ENCODE measurements at regions not wholly inside any gene's neighbourhood (a gene's known extent, or its start where the extent isn't known, plus 50 kb on each side); places are given as distances from the start of the nearest gene placed in this dataset.

DNA sequence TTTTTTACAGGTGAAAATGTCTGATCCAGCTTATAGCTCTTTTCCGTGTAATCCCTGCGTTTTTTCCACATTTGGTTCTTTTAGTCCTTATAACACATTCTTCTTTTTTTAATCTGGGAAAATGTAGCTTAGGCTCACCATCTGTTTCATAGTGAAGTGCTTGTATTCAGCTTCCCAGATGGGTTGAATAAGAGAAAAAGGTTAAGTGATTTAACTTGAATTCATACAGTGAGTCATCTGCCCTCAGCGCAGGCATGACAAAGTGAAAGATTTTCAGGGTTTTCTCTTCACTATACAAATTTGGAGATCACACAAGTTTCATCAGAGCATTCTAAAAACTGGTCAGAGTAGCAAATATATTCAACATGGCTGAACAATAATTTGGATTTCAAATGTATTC is 224.8 kb downstream of the SPRY2 start:
- H3K4me3 ChIP-seq (ENCODE audit: low read length), result no peak overlapping the region
- no peak for TF ChIP-seq ZNF274 (IDR thresholded peaks at IDR 0.05; ENCODE audit: low read depth, low read length)

DNA sequence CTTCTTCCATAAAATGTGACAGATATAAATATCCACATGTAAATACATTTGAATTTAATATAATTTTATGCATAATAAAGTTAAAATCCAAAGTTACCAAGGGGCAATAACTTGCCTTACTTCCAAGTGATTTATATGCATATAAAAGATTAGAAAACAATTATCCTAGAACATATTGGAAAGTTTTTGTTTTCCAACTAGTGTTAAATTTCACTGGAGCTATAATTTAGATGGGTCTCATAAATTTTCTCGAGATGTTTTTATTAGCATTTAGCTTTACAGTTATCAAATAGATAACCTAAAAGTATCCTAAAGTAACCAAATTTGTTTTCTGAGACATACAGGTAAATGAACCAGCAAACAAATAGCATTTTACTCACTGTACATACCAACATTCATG is 225.3 kb downstream of the SPRY2 start:
- no peak for TF ChIP-seq ZNF274 (IDR thresholded peaks at IDR 0.05; ENCODE audit: low read depth, low read length)
- no peak overlapping the region for H3K4me3 ChIP-seq (ENCODE audit: low read length)

DNA sequence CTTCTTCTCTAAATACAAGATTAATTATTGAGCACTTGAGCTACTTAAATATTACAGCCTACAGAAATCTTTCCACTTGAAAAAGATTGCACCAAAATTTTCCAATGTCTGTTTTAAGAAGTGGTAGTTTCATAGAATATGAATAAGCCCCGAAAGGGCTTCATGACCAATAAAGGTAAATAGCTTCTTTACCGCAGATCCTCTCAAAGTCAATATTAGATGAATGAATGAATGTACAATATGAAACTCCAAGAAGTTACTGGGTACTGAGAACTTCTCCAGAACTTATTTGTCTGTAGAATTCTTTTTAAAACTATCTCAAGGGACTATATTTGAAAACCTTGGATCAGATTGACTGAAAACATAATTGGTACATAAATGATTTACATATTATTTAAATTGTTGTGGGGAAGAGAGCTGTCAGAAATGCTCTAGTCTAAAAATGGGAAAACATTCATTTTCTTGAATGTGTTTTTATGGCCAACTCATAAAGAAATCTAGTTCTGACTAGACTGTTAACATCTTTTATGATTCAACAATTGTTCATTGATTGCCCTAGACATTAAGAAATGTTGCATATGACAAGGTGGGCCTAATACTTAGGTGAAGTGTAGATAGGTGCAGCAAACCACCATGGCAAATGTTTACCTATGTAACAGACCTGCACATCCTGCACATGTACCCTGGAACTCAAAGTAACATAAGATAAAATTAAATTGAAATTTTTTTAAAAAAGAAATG is 227.0 kb downstream of the SPRY2 start:
- H3K4me3 ChIP-seq (ENCODE audit: low read length), result no peak overlapping the region
- no peak for TF ChIP-seq ZNF274 (IDR thresholded peaks at IDR 0.05; ENCODE audit: low read depth, low read length)

DNA sequence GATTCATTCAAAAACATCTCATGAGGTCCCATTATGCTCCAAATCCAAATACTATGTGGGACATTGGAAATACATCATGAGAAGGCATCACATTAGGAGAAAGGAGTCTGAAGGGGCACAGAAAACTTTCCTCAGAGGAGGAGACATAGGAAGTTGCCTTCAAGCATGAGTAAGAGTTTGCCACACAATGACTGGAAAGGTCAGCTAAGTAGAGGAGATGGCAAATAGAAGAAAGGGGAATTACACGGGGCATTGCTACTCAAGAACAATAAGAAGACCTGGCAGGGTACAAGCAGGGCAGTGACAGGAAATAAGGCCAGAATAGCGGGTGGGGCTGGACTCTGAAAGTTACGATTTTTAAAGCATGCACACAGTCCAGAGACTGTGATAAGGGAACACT is 231.6 kb downstream of the SPRY2 start:
- H3K4me3 ChIP-seq (ENCODE audit: low read length), result no peak overlapping the region
- no peak for TF ChIP-seq ZNF274 (IDR thresholded peaks at IDR 0.05; ENCODE audit: low read depth, low read length)

DNA sequence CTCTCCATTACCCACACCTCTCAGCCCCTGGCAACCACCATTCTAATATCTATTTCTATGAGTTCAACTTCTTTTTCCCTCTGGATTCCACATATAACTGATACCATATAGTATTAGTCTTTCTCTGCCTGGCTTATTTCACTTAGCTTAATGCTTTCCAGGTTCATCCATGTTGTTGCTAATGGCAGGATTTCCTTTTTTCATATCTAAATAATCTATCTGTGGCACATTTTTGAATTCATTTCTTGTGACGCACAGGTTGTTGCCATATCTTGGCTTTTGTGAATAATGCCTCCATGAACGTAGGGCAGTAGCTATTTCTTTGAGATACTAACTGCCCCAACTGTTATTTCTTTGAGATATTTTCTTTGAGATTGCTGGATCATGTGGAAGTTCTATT is 235.6 kb downstream of the SPRY2 start:
- TF ChIP-seq ZNF274 (IDR thresholded peaks at IDR 0.05; ENCODE audit: low read depth, low read length), result no peak
- H3K4me3 ChIP-seq (ENCODE audit: low read length), result no peak overlapping the region

DNA sequence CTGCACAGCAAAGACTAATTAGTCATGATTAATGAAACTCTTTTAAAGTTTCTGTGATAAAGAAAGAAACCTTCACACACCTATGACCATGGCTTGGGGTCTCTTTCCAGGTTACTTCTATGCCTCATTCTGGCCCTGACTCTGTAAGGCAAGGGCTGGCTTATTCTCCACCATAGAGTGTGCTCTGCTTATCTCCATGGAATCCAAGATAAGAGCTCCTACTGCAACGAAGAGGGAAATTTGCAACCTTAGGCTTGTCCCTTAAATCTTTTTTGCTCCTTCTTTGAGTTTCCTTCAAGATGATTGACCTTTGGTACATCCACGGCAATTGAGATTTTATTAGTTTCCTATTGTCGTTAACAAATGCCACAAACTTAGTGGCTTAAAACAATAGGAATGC is 239.9 kb downstream of the SPRY2 start:
- no peak for TF ChIP-seq ZNF274 (IDR thresholded peaks at IDR 0.05; ENCODE audit: low read depth, low read length)
- H3K4me3 ChIP-seq (ENCODE audit: low read length), result no peak overlapping the region

DNA sequence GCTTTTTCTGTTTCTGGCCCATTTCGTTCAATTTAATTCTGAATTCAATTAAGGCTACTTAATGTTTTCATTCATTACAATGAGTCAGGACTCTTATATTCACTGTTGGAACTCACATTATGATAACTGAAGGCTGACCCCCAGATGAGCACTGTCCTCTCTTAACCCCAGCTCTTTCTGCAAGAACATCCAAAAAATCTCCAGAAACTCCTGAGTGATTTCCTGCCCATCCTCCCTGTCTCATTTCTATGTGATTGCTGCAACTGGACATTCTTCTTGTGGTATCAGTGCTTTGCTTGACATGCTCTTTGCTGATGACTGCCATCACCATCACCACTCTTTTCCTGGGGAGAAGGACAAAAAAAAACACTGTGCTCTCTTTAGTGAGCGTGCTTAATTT is 240.3 kb downstream of the SPRY2 start:
- TF ChIP-seq ZNF274 (IDR thresholded peaks at IDR 0.05; ENCODE audit: low read depth, low read length), result no peak
- H3K4me3 ChIP-seq (ENCODE audit: low read length), result no peak overlapping the region

DNA sequence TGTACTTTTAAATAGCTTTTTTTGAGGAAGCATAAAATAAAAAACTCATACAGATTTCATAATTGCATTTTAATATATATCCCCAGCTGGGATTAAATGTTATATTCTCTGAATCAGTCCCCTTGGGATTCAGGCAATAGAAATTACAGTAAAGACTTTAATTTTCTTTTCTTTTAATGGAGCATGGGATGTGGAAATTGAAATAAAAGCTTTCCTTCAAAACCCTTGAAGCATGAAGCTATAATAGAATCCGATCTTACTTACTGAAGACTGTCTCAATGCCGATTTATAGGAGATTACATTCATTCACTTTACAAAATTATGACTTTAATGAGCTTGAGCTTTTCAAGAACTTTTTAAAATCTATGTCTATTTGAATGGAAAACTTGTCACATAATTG is 243.4 kb downstream of the SPRY2 start:
- TF ChIP-seq ZNF274 (IDR thresholded peaks at IDR 0.05; ENCODE audit: low read depth, low read length), result no peak
- no peak overlapping the region for H3K4me3 ChIP-seq (ENCODE audit: low read length)

DNA sequence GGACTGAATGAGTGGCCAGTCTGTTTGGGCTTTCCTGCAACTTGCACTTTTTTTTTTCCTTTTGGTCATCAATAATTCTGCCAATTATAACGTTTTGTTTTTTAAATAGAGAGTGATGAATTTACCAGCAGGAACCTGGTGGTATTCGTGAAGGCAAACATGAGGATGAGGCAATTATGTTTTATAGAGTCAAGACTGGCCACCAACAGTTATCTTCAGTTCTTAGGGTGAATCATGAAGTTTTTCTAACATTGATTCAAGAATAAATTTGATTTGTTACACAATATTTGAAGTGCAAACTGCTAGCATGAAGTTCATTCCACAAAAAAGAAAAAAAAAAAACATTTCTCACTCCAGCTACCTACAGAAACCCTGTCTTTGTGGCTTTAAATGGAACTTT is 244.5 kb downstream of the SPRY2 start:
- no peak for TF ChIP-seq ZNF274 (IDR thresholded peaks at IDR 0.05; ENCODE audit: low read depth, low read length)
- H3K4me3 ChIP-seq (ENCODE audit: low read length), result no peak overlapping the region

DNA sequence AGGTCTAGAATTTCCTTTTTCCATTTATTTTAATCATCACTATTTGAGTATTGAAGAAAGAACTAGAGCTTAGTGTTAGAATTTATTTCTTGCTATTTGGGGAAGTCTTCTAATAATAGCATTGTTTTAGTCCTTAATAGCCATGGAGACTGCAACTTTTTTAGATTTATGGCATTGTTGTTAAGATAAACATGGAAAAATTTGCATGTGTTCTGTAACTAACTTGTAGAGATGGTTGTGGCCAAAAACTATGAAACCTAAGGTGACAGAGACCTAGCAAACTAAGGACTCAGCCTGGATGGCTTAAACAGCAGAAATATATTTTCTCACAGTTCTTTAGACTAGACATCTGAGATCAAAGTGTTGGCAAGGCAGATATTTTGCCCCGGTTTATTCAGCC is 246.4 kb downstream of the SPRY2 start:
- no peak for TF ChIP-seq ZNF274 (IDR thresholded peaks at IDR 0.05; ENCODE audit: low read depth, low read length)
- no peak overlapping the region for H3K4me3 ChIP-seq (ENCODE audit: low read length)

DNA sequence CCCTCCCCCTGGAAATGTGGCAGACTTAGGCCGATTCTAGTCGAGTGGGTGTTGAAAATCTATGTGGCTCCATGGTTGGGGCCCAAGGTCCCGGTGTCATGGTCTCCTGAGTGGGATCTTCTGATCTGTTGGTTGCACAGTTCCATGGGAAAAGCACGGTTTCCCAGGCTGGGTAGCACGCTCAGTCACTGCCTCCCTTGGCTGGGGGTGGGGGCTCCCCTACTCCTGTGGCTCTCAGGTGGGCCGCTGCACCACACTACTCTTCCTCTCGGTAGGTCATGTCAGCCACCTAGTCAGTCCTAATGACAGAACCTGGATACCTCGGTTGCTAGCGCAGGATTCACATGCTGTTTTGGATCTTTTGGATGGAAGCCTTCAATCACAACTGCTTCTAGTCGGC is 247.0 kb downstream of the SPRY2 start:
- H3K4me3 ChIP-seq (ENCODE audit: low read length), result no peak overlapping the region
- TF ChIP-seq ZNF274 (IDR thresholded peaks at IDR 0.05; ENCODE audit: low read depth, low read length), result no peak

DNA sequence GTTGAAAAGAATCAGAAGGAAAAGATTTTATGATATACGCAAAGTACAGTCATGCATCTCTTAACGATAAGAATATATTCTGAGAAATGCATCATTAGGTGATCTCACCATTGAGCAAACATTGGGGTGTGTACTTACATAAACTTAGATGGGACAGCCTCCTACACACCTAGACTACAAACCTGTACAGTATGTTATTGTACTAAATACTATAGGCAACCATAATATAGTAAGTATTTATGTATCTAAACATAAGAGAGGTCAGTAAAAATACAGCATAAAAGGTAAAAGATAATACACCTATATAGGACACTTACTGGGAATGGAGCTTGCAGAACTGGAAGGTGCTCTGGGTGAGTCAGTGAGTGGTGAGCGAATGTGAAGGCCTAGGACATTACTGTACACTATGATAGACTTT is 254.6 kb downstream of the SPRY2 start:
- no peak overlapping the region for H3K4me3 ChIP-seq (ENCODE audit: low read length)
- no peak for TF ChIP-seq ZNF274 (IDR thresholded peaks at IDR 0.05; ENCODE audit: low read depth, low read length)

DNA sequence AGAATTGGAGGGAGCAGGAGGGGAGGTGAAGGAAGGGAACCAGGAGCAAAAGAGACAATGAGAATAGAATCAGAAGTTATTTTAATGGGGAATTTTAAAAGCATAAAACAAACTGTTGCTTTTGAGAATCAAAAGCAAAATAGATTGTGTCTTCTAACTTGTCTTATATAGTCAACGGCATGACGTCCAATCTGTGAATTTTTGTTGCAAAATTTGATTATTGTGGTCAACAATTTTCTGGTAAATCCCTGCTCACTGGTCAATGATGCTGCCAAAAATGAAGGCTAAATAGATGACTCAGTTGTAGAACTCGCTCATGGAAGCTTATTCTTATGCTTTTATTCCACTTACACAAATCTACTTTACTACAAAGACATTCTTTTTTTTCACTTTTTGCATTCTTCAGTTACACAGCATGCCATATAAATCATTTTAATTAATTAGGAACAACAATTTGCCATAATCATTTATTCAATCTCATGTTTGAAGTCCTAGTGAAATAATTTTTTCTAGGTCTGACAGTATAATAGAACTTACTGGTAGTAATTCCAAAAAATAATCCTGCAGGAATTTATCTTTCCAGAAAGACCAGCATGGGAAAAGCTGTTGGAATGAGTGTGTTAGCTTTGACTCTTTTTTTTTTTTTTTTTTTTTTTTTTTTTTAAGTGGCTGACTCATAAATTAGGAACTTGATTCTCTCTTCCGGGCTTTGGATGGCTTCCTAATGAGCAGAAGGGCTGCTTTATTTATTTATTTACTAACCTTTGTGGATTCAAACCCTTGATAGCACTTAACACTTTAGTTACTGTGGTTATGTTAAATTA is 256.9 kb downstream of the SPRY2 start:
- TF ChIP-seq ZNF274 (IDR thresholded peaks at IDR 0.05; ENCODE audit: low read depth, low read length), result no peak
- no peak overlapping the region for H3K4me3 ChIP-seq (ENCODE audit: low read length)

DNA sequence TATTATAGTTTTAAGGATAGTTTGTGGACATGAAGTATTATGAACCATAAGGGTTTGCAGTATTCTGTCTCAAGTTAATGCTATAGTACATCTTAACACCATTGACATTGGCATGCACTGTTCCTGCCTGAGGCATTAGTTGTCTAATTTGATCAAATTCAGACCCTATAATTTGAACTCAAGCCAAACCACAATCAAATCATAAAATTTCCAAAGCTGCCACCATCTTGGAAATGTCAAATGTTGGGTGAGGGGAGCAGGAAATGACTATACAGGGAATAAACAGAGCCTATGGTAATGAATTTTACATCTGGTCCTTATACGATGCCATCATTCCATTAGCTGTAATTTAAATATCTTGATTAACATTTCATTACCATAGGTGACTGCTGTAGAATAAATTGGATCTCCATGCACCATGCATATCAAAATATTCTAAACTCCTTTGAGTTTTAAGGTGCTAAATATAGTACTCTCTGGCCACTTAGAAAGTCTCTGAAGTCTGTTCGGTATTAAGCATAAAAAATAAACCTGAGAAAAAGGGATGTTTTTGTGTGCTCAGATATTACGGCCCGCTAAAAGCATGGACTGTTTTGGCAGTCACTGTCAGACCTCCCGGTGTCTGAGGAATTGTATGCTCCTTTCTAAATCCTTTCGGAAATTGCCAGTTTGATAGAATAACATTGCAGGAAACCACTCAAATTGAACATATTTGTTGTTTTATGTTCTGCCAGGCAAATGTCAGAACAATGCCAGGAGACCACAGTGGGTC is 257.7 kb downstream of the SPRY2 start:
- H3K4me3 ChIP-seq (ENCODE audit: low read length), result no peak overlapping the region
- no peak for TF ChIP-seq ZNF274 (IDR thresholded peaks at IDR 0.05; ENCODE audit: low read depth, low read length)

All from GM08714 (cell line).